ENCODE measurements at regions not wholly inside any gene's neighbourhood (a gene's known extent, or its start where the extent isn't known, plus 50 kb on each side); places are given as distances from the start of the nearest gene placed in this dataset.

DNA sequence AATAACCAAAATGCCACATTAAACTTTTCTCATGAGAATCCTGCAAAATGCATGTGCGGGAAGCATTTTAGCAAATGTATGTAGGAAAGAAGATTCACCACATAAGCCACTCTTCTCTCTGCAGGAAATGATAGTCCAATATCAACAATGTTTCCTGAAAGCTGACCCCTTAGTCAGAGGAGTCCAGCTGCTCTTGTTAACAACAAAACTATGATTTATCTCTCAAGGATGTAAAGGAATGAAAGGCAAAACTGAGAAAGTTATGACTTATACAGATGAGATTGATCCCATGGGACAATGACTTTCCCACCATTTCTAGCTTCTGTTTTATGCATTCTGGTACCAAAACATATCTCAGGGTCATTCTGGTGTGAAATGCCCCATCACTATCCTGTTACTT is 125.0 kb upstream of the EDNRA start:
- DNase-seq (ENCODE audit: low spot score): no peak

GRCh38 chr4:147360301-147360700 is 120.6 kb upstream of the EDNRA start:
- DNase-seq (ENCODE audit: low spot score): no peak

DNA sequence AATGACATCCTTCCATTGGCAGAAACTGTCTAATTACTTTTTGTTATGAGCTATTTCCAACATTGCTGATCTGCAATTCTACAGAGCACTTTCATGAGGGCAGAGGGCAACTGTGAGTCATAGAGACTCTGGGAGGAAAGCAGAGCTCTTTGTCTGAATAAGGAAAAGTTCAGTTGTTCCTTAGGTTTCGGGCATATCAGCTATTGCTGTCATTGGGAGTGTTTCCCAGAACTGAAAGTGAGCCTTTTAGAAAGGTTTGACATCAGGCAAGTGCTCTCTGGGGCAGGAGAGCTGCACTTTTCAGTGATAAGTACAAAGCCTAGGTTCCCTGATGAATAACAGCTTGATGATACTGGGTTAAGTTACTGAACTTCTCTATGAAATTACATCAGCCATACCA is 119.2 kb upstream of the EDNRA start:
- no peak for DNase-seq (ENCODE audit: low spot score)

GRCh38 chr4:147362938-147363337 is 118.0 kb upstream of the EDNRA start:
- DNase-seq (ENCODE audit: low spot score): no peak

GRCh38 chr4:147363514-147363913 is 117.4 kb upstream of the EDNRA start:
- no peak for DNase-seq (ENCODE audit: low spot score)

- no peak for DNase-seq (ENCODE audit: low spot score)
Measured at GRCh38 chr4:147365396-147365795, 115.5 kb upstream of the EDNRA start.

- no peak for DNase-seq (ENCODE audit: low spot score)
Measured at GRCh38 chr4:147366164-147366563, 114.7 kb upstream of the EDNRA start.

DNA sequence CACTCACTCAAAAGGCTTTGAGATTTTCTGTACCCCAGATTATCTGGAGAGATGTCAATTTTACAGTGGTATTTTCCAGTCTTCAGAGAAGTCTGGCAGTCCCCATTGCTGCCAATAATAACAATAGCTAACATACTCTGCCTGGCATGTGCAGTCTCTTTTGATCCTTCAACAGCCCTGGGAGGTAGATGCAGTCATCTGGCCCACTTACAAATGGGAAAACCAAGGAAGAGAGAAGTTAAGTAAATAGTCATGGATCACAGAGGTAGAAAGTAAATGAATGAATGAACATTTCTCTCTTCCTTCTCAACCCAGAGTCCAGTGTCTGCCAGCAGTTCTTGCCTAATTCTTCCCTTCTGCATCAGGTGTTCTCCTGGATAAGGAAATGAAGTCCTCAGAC is 113.0 kb upstream of the EDNRA start:
- DNase-seq (ENCODE audit: low spot score): no peak

DNA sequence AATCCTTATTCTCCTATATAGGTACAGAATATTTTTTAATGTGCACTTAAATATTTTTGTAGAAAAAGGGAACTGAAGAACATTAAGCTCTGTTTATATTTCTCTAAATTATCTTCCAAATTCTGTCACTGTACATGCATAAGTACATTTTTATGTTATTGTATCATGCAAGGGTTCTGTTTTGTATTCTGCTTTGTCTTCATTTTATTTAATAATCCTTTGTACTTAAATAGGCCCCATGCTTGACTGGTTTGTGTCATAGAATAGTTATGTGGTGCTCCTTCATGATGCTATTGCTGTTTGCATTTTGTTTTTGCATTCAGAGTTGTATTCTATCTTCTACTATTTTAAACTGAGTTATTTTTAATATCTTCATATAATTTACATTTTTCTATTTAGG is 111.9 kb upstream of the EDNRA start:
- no peak for DNase-seq (ENCODE audit: low spot score)

- no peak for DNase-seq (ENCODE audit: low spot score)
Measured at GRCh38 chr4:147370473-147370872, 110.4 kb upstream of the EDNRA start.

DNA sequence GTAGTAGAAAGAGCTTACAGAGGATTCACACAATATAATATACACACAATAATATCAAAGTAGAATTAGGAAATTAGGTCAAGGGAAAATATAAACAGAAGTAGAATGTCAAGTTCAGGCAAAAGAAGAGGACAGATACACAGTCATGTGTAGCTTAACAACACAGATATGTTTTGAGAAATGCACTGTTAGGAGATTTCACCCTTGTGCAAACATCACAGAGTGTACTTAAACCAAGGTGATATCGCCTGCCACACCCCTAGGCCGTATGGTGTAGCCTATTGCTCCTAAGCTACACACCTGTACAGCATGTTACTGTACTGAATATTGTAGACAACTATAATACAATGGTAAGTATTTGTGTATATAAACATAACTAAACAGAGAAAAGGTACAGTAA is 110.0 kb upstream of the EDNRA start:
- no peak for DNase-seq (ENCODE audit: low spot score)

DNA sequence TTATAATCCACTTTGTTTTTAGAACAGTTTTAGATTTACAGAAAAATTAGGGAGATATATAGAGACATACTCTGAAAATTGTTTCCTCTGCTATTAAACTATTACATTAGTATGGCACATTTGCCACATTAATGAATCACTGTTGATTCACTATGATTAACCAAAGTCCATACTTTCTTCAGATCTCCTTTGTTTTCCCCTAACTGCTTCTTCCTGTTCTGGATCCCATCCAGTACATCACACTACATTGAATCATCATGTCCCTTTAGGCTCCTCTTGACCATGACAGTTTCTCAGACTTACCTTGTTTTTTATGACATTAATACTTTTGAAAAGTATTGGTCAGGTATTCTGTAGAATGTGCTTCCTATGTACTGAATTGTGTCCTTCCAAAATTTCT is 109.2 kb upstream of the EDNRA start:
- no peak for DNase-seq (ENCODE audit: low spot score)

GRCh38 chr4:147378780-147379179 is 102.1 kb upstream of the EDNRA start:
- no peak for DNase-seq (ENCODE audit: low spot score)

DNA sequence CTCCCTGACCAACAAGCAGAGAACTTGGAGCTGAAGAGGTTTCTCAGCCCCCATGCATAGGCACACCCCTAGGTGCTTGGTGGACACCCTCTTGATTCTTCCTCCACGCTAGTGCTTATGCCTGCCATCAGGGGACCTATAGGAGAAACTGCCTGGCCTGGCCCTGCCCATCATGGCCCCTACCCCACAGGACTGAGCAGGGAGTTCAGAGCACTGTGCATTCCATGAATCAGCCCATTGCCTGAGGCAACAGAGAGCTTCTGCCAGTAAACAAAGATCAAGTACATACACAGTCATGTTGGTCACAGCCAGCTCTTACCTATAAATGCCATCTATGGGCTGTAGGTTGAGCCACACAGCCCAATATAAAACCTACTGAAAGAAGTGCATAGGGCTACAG is 99.1 kb upstream of the EDNRA start:
- DNase-seq (ENCODE audit: low spot score): no peak

- DNase-seq (ENCODE audit: low spot score): no peak
Measured at GRCh38 chr4:147388018-147388417, 92.9 kb upstream of the EDNRA start.

GRCh38 chr4:147396105-147396504 is 84.8 kb upstream of the EDNRA start:
- DNase-seq (ENCODE audit: low spot score): no peak

GRCh38 chr4:147398556-147398955 is 82.3 kb upstream of the EDNRA start:
- no peak for DNase-seq (ENCODE audit: low spot score)

- no peak for DNase-seq (ENCODE audit: low spot score)
Measured at GRCh38 chr4:147400721-147401120, 80.2 kb upstream of the EDNRA start.

DNA sequence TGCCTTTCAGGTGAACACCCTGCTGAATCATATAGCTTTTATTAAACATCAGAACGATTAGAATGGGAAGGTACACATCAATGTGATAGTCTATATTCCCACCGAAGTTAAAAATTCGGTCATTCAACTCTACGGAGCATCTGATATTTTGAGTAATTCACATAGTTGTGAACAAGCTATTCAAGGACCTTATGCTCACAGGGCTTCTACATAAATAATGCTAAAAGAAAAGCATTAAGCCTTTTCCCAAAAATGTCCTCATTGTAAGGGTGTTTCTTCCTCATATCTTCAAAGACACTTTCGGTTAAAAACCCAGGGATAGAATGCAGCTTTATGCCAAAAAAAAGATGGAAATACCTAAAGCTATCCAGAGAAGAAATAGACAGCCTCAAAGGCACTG is 79.7 kb upstream of the EDNRA start:
- no peak for DNase-seq (ENCODE audit: low spot score)

- no peak for DNase-seq (ENCODE audit: low spot score)
Measured at GRCh38 chr4:147407261-147408045, 73.4 kb upstream of the EDNRA start.

- DNase-seq (ENCODE audit: low spot score): no peak
Measured at GRCh38 chr4:147408189-147408588, 72.7 kb upstream of the EDNRA start.

DNA sequence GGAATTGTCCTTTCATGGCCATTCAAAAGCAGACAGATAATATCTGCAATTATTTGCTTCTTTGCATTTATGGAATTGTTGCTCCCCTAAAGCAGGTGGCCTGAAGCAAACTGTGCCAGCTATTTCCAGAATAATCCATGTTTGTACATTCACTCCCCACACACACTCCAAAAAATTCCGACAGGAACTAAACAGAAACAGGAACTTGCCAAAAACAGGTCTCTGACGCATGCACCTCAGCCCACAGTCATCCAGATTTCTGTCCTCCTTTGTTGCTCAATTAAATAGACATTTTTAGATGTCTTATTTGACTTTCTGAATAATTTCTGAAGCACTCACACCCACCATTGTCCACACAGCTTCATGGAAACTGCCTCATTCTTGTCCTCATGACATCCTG is 71.5 kb upstream of the EDNRA start:
- no peak for DNase-seq (ENCODE audit: low spot score)

DNA sequence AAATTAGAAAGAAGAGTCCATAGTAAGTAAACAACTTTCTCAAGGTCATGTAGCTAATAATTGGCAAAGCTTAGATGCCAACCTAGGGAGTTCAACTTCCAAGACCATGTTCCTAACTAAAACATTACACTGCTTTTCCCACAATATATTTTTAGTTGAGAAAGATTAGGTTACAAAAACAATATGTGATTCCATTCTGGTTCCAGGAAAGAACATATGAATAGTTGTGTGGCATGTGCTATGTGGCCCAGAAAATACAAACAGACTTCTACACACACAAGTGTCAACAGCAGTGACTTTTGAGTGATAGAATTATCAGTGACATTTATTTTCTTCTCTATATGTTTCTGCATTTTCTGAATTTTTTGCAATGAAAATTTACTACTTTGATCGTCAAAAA is 62.7 kb upstream of the EDNRA start:
- DNase-seq (ENCODE audit: low spot score): no peak

DNA sequence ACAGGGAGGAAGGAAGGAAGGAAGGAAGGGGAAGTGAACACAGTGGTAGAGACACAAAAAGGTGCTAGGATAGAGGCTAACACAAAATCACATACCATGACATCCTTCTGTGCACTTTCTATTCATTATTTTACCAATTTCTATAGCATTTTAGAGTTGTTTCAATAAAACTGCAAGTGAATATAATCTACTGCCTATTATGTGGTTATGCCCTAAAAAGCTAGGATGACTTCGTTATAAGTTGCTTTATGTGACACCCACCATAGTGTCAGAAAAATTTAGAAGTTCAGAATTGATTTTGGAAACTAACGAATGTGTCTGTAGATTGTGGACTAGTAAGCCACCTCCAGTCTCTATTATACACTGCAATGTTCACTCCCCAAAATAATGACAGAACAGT is 59.4 kb upstream of the EDNRA start:
- no peak for DNase-seq (ENCODE audit: low spot score)

GRCh38 chr4:147423229-147423628 is 57.7 kb upstream of the EDNRA start:
- no peak for DNase-seq (ENCODE audit: low spot score)
